ENCODE measurements at regions not wholly inside any gene's neighbourhood (a gene's known extent, or its start where the extent isn't known, plus 50 kb on each side); places are given as distances from the start of the nearest gene placed in this dataset.

DNA sequence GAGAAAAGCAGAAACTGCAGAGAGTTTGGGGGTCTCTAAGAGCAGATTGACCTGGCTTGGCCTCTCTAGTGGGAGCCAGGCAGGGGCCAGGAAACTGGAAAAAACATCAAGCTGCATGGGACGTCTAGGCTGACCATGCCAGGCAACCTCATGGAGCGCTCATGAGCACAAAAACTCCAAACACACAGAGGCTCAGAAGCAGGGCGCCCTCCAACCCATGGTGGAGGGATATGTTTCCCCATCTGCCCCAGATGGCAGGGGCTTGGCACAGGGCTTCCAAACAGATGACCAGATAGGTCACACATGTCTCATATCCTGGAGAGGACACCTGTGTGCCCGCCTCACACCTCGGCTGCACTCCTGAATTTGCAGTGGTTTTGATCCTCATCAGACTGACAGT, 879.0 kb downstream of the UQCRFS1 start:
- WGBS (ENCODE audit: extremely low coverage, insufficient read length, low lambda C conversion rate): no CpG with 5 or more reads among the region's 5 CpGs
- no peak overlapping the region for H3K23ac ChIP-seq (ENCODE audit: insufficient read length, low read depth, low read length)
- Mint-ChIP-seq H3K36me3 (ENCODE audit: insufficient read depth in 1 of 3, low read depth in 3 of 3) (peaks cover 2 to 13% (median 3%) of the 10 kb centered on the region in 3 experiments; a peak in 6 of 7 replicates), H3K4me3 (no peak overlapping the region), H3K27me3 (ENCODE audit: low read depth) (no peaks in the 10 kb centered on the region; the same call in 1 of the 2 replicates), H3K9me3 (peaks cover 11 to 13% of the 10 kb centered on the region in 2 experiments), H3K4me1 (no peaks in the 10 kb centered on the region), H3K27ac (no peak overlapping the region; a peak in 1 of 7 replicates)
- H2BK120ac ChIP-seq (ENCODE audit: low read depth, low read length, poor library complexity, severe bottlenecking): no peak overlapping the region
- H3K4me2 ChIP-seq (ENCODE audit: insufficient read depth, insufficient read length, low read length): no peak overlapping the region
- no peaks in the 10 kb centered on the region for H3K9me3 ChIP-seq (ENCODE audit: control insufficient read depth, low read depth, low read length)
- H2BK5ac ChIP-seq (ENCODE audit: insufficient read length, low read length): no peak overlapping the region
- no peak for DNase-seq
- H4K20me1 ChIP-seq (ENCODE audit: control insufficient read depth, insufficient read depth, insufficient read length): no peaks in the 10 kb centered on the region
- H2BK15ac ChIP-seq (ENCODE audit: low read depth, low read length): no peak overlapping the region
- no peak overlapping the region for H3T11ph ChIP-seq (ENCODE audit: low read length)
- no peak overlapping the region for H3K27ac ChIP-seq (ENCODE audit: insufficient read length, low read depth, low read length)
- no peaks in the 10 kb centered on the region for H3K79me2 ChIP-seq (ENCODE audit: insufficient read depth, low read length)
- no peak overlapping the region for H2BK12ac ChIP-seq (ENCODE audit: insufficient read length, low read depth, low read length)
- no peaks in the 10 kb centered on the region for H3K23me2 ChIP-seq (ENCODE audit: insufficient read length, low read depth, low read length, poor library complexity, severe bottlenecking)
- no peaks in the 10 kb centered on the region for H3K27me3 ChIP-seq (ENCODE audit: insufficient read depth, low read length)
- no peak overlapping the region for H3K14ac ChIP-seq (ENCODE audit: insufficient read depth, low read length)
- no peaks in the 10 kb centered on the region for H3K4me1 ChIP-seq (ENCODE audit: insufficient read depth, low read length)
- no peak overlapping the region for H2AFZ ChIP-seq (ENCODE audit: low read length)
- TF ChIP-seq, protein P1, sequence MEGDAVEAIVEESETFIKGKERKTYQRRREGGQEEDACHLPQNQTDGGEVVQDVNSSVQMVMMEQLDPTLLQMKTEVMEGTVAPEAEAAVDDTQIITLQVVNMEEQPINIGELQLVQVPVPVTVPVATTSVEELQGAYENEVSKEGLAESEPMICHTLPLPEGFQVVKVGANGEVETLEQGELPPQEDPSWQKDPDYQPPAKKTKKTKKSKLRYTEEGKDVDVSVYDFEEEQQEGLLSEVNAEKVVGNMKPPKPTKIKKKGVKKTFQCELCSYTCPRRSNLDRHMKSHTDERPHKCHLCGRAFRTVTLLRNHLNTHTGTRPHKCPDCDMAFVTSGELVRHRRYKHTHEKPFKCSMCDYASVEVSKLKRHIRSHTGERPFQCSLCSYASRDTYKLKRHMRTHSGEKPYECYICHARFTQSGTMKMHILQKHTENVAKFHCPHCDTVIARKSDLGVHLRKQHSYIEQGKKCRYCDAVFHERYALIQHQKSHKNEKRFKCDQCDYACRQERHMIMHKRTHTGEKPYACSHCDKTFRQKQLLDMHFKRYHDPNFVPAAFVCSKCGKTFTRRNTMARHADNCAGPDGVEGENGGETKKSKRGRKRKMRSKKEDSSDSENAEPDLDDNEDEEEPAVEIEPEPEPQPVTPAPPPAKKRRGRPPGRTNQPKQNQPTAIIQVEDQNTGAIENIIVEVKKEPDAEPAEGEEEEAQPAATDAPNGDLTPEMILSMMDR (conservative IDR thresholded peaks at IDR 0.05): no peak
- no peak overlapping the region for H3K18ac ChIP-seq (ENCODE audit: insufficient read length, low read depth, low read length)
- H3K9ac ChIP-seq (ENCODE audit: extremely low read depth, insufficient read length, low read length): no peak overlapping the region
- H4K91ac ChIP-seq (ENCODE audit: insufficient read length, low read depth, low read length): no peak overlapping the region
- H4K5ac ChIP-seq (ENCODE audit: insufficient read length, low read depth, low read length): no peak overlapping the region
- no peak overlapping the region for H2AK5ac ChIP-seq (ENCODE audit: insufficient read length, low read length)
- H3K56ac ChIP-seq (ENCODE audit: insufficient read length, low read depth, low read length): no peak overlapping the region
- no peaks in the 10 kb centered on the region for H3K79me1 ChIP-seq (ENCODE audit: insufficient read depth, low read depth, low read length, poor library complexity, severe bottlenecking)
- no peak overlapping the region for H3K4ac ChIP-seq (ENCODE audit: low read depth, low read length)
- H4K8ac ChIP-seq (replicated peaks; ENCODE audit: insufficient read length, low read depth, low read length): no peak overlapping the region
- H2BK20ac ChIP-seq (ENCODE audit: low read depth, low read length, poor library complexity, severe bottlenecking): no peak overlapping the region
